ENCODE measurements at regions not wholly inside any gene's neighbourhood (a gene's known extent, or its start where the extent isn't known, plus 50 kb on each side); places are given as distances from the start of the nearest gene placed in this dataset.
A peak's percentile ranks its signal among the peaks of the same experiment; 100 is the strongest.
"Not testable (repeated sequence)": the region's sequence is repeated elsewhere in the genome, so short reads cannot be mapped to it uniquely, and the experiment has no call there.

DNA sequence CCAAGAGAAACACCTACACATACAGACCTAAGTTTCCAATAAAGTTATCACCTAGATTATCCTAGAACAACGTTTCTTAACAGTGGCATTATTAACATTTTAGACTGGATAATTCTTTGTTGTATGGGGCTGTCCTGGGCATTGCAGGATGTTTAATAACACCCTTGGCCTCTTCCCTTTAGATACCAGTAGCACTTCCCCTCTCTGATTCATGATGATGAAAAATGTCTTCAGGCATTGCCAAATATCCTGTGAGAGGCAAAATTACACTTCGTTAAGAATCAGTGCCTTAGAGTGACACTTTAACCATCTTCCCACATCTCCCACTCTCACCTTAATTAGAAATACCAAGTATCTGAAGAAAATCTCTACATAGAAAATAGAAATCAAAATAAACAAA, 352.6 kb downstream of the CGGBP1 start:
- DNase-seq, result no peak

DNA sequence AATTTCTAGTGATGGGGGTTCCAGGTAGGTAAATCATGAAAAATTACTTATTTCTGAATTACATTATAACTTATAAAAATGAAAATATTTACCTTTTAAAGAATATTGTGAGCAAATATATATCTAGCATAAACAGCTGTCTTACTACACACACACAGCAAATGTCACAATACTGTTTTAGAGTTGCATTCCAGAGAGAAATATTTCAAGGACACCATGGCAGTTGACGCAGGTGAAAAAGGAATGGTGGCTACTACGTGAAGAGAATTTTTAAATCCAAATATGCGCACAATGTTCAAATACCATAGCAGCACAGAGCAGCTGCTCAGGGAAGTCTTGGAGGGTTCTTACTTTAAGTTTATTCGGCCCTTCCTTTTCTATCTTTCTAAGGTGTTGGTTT, 356.2 kb downstream of the CGGBP1 start:
- DNase-seq, result no peak

DNA sequence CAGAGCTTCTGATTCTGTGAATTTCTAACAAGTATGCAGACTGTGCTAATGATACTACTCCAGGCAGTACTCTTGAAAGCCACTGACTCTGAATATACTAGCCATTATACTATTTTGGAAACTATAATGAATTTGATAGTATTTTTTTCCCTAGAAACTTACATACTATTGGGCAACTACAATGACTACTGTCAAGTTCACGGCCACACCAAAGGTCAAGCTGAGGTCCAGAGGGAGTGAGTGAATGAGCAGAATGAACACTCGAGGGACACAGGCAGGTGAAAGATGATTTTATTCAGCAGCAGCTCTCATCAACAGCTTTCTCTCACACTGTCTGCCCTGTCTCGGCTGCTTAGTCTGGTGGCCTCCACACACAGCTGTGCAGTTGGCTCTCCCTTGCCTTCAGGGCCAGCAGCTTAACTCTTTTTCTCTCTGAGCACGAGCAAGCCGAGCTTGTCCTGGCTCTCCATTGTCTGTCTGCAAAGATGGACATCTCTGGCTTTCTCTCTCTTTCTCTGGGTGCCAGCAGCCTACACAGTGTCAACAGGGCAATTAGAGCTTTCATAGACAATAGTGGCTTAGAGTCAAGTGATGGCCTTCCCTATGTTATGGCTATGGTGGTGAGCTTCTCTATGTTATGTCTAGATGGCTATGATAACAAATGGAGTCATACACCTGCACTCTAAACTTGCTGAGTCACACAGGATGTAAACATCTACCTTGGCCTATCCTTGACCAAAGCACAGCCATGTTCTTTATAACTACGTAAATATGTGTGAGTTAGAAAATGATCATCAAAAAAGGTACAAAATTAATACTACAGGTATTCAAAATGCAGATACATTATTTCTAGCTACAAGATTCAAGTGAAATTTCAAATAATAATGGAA, 362.4 kb downstream of the CGGBP1 start:
- peak; percentile 34 for DNase-seq

GRCh38 chr3:87694678-87695077, 364.1 kb downstream of the CGGBP1 start:
- DNase-seq, result no peak

DNA sequence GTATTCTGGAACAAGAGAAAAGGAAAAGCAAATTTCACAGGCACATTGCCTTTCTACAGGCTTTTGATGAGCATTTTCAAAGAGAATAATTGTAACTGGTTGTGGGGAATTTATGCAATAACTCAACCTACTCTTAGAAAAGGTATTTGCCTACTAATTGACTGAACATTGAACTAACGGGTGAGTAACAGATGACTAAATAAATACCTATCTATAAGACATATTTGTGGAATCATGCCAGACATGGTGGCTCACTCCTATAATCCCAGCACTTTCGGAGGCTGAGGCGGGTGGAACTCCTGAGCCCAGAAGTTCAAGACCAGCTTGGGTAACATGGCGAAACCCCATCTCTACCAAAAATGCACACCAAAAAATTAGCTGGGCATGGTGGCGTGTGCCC, 367.7 kb downstream of the CGGBP1 start:
- no peak for DNase-seq

DNA sequence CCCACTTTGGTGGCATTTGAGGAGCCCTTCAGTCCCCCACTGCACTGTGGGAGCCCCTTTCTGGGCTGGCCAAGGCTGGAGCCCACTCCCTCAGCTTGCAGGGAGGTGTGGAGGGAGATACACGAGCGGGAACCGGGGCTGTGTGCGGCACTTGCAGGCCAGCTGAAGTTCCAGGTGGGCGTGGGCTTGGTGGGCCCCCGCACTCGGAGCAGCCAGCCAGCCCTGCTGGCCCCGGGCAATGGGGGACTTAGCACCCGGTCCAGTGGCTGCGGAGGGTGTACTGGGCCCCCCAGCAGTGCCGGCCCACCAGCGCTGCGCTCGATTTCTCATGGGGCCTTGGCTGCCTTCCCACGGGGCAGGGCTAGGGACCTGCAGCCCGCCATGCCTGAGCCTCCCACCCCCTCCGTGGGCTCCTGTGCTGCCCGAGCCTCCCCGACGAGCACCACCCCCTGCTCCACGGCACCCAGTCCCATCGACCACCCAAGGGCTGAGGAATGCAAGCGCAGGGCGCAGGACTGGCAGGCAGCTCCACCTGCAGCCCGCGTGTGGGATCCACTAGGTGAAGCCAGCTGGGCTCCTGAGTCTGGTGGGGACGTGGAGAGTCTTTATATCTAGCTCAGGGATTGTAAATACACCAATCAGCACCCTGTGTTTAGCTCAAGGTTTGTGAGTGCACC, 379.7 kb downstream of the CGGBP1 start:
- not testable (repeated sequence) for DNase-seq

- DNase-seq, result no peak
Measured at GRCh38 chr3:87674397-87675161, 384.2 kb downstream of the CGGBP1 start.

DNA sequence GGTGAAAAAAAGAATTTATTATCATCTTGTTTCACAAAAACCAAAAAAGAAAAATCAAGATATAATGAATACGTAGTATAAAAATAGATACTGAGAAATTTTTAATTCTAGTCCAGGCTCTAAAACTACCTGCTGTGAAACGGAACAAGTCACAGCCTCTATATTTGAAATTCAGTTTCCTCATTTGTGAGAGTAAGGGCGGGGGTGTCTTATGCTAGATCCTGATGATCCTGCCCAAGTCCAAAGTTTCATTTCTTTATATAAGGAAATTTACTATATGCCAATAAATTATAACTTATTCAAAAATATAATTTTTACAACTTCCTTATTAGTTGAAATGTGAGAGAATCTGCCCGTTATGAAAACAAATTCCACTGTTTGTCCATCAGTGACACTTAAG, 385.7 kb downstream of the CGGBP1 start:
- no peak for DNase-seq

DNA sequence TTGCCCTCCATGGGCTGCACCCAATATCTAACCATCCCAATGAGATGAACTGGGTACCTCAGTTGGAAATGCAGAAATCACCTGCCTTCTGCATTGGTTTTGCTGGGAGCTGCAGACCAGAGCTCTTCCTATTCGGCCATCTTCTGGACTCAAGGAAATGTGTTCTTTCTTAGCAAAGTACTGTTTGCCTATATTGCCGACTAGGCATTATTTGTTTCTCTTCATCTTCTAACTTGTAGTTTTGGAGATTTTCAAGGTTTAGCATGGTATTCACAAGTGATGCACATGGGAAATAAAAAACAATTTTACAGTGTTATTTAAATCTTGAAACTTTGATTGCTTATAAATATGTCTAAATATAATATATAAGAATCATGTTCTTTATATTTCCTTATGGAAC, 377.8 kb upstream of the POU1F1 start:
- DNase-seq, result no peak

DNA sequence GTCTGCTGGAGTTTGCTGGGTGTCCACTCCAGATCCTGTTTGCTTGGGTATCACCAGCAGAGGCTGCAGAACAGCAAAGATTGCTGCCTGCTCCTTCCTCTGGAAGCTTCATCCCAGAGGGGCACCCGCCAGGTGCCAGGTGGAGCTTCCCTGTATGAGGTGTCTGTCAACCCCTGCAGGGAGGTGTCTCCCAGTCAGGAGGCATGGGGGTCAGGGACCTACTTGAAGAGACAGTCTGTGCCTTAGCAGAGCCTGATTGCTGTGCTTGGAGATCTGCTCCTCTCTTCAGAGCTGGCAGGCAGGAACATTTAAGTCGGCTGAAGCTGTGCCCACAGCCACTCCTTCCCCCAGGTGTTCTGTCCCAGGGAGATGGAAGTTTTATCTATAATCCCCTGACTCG, 376.8 kb upstream of the POU1F1 start:
- not testable (repeated sequence) for DNase-seq

GRCh38 chr3:87634426-87634825, 358.0 kb upstream of the POU1F1 start:
- no peak for DNase-seq

GRCh38 chr3:87627316-87627715, 350.9 kb upstream of the POU1F1 start:
- DNase-seq, result no peak

DNA sequence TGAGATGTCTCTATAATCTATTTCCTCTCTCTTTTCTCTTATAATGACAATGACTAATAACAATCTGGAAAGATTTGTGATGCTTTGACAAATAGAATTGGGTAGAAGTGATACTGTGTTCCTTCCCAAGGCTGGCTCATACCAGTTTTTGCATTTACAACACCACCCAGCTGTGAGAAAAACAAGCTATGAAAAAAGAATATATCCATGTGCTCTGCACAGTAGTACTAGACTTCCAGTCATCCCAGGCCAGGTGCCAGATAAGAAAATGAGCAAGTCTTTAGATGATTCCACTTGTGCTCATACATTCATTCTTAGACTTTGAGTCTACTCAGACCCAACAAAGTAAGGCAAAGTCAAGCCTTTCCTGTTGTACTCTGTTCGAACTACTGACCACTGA, 350.2 kb upstream of the POU1F1 start:
- no peak for DNase-seq

DNA sequence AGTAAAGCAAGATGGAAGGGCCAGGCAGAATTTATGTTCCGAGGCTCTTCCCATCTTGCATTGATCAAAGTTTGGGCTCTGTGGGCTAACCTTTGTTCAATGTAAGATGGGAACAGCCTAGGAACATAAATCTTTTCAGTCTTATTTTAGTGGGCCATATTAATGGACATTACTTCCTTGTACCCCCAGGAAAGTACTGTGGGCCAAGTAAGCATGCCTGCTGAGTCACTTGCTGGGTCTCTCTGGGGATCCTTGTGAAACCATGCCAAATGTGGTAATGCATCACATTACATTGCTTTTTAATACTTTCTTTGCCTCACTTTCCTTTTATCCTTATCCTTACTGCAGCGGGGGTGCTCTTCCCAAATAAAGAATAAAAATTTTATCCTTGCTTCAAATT, 349.5 kb upstream of the POU1F1 start:
- no peak for DNase-seq

DNA sequence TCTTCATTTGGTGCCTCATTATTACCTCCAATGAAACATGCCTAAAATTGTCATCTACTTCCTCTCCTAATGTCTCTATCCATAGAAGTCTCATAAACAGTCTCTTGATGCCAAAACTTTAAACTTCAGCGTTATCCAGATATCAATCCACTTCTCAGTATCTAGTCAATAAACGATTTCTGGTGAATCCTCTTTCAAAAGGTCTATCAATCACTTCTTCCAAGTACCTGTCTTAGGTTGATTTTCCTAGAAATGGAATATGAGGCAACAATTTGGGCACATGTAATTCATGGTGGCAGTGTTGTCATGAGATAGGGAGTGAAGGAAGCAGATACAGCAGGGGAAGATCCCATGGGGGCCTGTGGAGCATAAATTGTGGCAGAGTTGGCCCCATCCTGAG, 348.5 kb upstream of the POU1F1 start:
- no peak for DNase-seq

DNA sequence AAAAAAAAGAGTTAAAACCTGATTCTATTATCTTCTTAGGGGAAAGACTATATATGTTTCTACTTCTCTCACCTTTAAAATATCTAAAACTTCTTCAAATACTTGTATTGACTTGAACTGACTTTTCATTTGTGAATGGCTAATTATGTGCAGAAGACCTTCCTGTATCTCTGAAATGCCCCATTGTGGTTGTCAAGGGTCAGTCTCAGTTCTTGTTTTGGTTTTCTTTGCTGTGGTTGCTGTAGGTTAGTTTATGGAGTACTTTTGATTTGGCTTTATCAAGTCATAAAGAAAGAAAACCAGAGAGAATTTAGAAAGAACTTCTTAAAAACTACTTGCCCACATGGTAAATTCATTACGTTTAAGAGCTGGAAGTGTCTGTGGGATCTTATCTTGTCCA, 345.3 kb upstream of the POU1F1 start:
- DNase-seq, result no peak

DNA sequence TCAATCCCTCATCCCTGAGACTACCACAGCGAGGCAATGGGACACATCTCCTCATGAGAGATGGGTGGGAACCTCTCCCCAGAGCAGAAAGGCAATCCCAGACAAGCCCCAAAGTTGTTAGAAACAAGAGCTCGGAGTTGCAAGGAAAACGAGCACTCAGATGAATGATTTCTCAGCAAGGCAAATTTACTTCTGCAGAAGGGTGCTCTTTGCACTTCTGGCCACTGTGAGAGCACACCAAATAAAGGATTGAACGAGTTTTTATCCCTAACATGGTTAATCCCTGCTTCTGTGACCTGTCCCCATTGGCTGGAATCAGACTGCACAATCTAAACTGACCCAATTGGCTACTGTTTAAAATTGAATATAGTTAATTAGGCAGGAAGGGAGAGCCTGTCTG, 339.1 kb upstream of the POU1F1 start:
- no peak for DNase-seq

GRCh38 chr3:87614998-87615397, 338.6 kb upstream of the POU1F1 start:
- no peak for DNase-seq

- no peak for DNase-seq
Measured at GRCh38 chr3:87607234-87607633, 330.9 kb upstream of the POU1F1 start.

DNA sequence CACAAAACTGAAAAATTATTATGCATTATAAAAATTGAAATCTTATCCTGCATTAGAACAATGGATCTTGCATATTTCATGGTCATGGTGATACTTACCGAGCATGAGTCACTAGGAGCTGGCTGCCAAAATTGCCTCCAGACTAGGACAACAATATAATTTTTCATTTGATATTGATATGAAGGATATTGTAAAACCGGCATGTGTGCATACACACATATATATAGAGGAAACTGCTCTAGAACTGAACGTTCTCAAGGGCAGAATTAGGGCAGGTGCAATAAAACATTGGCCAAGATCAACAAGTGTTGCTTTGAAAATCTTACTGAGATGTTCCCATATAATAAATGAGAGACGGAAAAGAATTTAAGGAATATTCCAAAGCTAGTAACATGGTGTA, 319.4 kb upstream of the POU1F1 start:
- no peak for DNase-seq

DNA sequence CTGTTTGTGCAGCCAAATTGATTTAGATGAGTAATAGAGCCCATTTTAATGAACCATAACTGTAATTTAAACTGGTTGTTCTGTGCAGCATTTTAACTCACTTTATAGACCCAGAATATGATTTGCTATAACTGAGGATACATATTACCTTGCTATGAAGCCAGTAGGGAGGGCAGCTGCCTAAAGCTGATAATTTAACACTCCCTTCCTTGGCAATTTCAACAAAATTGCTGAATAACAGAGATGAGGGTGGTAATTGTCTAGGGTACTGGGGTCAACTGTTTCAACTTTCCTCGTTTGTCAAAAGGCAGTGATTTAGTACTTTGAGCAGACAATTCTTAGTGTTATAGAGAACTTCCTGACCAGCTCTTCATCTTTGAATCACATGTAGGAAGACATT, 304.9 kb upstream of the POU1F1 start:
- DNase-seq, result no peak

DNA sequence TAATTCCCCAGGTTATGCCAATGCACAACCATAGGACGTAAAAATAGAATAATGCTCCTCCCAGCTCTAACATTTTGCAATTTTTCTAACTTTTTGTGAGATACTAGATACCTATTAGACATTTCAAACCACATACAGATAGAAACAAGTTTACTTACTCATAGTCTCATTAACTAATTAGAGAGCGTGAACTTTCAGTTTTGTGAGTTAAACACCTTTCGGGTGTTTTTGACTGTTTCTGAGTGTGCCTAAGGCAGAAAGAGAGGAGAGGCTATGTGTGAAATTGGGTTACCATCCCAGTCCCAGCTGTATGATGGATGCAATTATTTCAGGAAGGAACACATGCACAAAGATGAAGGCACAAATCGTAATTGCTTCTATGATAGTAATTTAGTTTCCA, 300.4 kb upstream of the POU1F1 start:
- no peak for DNase-seq

GRCh38 chr3:87575550-87575949, 299.2 kb upstream of the POU1F1 start:
- DNase-seq, result peak; percentile 36

DNA sequence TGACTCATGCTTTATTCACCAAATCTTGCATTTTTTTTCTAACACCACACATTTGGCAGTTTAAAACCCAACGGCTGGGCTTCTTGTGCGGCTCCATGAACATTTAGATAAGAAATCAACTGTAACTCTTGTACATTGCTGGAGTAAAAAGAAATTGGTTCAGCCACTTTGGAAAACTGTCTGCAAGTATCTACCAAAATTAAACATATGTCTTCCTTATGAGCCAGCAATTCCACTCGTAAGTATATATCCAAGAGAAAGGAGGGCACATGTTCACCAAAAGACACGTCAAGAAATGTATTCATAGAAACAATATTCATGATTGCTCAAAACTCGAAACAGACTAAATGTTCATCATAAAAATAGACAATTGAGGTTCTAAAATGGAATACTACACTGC, 291.9 kb upstream of the POU1F1 start:
- DNase-seq, result no peak

Measured in right hindlimb (tissue), 1 donor.